ENCODE measurements at regions not wholly inside any gene's neighbourhood (a gene's known extent, or its start where the extent isn't known, plus 50 kb on each side); places are given as distances from the start of the nearest gene placed in this dataset.

DNA sequence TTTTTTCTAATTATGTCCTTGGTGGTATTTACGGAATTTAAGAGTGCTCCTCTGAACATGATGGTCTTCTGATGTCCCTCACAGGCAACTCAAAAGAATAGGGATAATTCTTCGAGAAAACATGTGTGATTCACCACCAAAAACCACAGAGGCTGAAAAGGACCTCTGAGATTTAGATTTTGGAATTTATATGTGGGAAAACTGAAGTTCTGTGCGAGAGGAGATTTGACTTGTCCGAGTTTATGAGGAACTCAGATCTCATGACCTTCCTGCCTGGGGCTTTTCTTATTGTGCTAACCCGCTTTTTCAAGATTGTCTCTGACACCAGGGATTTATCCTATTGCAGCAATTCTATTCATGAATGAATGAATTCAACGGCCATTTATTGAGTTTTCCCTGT lies 142.4 kb downstream of the FAM43A start:
- no peak overlapping the region for H3K27ac ChIP-seq (ENCODE audit: extremely low read depth, low read depth, low read length)
- POLR2A ChIA-PET = no interaction called here
- H3K4me3 ChIP-seq (ENCODE audit: low read depth, low read length) = no peak overlapping the region
- no peaks in the 10 kb centered on the region for H3K4me1 ChIP-seq (ENCODE audit: control insufficient read depth, insufficient read depth, low read length)
- H3K9me3 ChIP-seq (ENCODE audit: control insufficient read depth, insufficient read depth, low read depth, low read length) = no peaks in the 10 kb centered on the region
- no peaks in the 10 kb centered on the region for H3K36me3 ChIP-seq (ENCODE audit: control insufficient read depth in 2 of 2, insufficient read depth in 1 of 2, low read length in 2 of 2)
- CTCF ChIA-PET = no interaction called here
- no peak for TF ChIP-seq ZFP41 (tag by site-specific recombination; IDR thresholded peaks at IDR 0.05; ENCODE audit: borderline replicate concordance)
- TF ChIP-seq ZNF555 (tag by site-specific recombination; conservative IDR thresholded peaks at IDR 0.05) = no peak
- TF ChIP-seq ZBTB1 (tag by site-specific recombination; IDR thresholded peaks at IDR 0.05) = no peak
- no peak for TF ChIP-seq SP2 (tag by site-specific recombination; IDR thresholded peaks at IDR 0.05)
- TF ChIP-seq ZNF140 (tag by site-specific recombination; IDR thresholded peaks at IDR 0.05) = no peak

DNA sequence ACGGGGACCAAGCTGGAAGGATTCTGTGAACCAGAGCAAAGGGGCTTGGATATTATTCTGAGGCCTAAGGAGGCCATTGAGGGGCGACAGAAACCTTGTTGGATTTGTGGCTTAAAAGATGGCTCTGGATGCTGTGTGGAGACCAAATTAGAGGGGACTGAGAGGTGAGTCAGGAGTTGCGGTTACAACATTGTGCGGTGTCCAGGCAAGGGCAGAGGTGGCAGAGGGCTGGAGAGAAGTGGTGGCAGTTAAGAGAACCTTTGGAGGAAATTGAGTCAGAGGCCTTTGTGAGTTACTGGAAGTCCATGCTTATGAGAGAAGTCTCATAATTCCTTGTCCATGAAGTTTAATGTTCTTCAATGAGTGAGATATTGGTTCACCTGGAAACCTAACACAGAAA lies 143.2 kb downstream of the FAM43A start:
- ChIA-PET POLR2A (no interaction called here), CTCF (no interaction called here)
- no peaks in the 10 kb centered on the region for H3K36me3 ChIP-seq (ENCODE audit: control insufficient read depth in 2 of 2, insufficient read depth in 1 of 2, low read length in 2 of 2)
- TF ChIP-seq ZNF585B (tag by site-specific recombination; IDR thresholded peaks at IDR 0.05) (no peak), ZNF747 (tag by site-specific recombination; IDR thresholded peaks at IDR 0.05) (no peak), OVOL3 (tag by site-specific recombination; IDR thresholded peaks at IDR 0.05) (no peak), ZNF16 (tag by site-specific recombination; IDR thresholded peaks at IDR 0.05; ENCODE audit: low read depth) (no peak), ZBTB20 (tag by site-specific recombination; IDR thresholded peaks at IDR 0.05) (no peak), ZNF571 (tag by site-specific recombination; IDR thresholded peaks at IDR 0.05) (no peak), ZBTB8A (tag by site-specific recombination; IDR thresholded peaks at IDR 0.05) (no peak), ZNF433 (tag by site-specific recombination; IDR thresholded peaks at IDR 0.05; ENCODE audit: low read depth) (no peak), ZIC2 (tag by site-specific recombination; IDR thresholded peaks at IDR 0.05) (no peak), GLIS2 (tag by site-specific recombination; IDR thresholded peaks at IDR 0.05) (no peak), ZNF214 (tag by site-specific recombination; IDR thresholded peaks at IDR 0.05; ENCODE audit: borderline replicate concordance) (no peak), ZNF768 (tag by site-specific recombination; IDR thresholded peaks at IDR 0.05) (no peak), ZNF596 (tag by site-specific recombination; IDR thresholded peaks at IDR 0.05) (no peak)
- TF ChIP-seq, protein P1, sequence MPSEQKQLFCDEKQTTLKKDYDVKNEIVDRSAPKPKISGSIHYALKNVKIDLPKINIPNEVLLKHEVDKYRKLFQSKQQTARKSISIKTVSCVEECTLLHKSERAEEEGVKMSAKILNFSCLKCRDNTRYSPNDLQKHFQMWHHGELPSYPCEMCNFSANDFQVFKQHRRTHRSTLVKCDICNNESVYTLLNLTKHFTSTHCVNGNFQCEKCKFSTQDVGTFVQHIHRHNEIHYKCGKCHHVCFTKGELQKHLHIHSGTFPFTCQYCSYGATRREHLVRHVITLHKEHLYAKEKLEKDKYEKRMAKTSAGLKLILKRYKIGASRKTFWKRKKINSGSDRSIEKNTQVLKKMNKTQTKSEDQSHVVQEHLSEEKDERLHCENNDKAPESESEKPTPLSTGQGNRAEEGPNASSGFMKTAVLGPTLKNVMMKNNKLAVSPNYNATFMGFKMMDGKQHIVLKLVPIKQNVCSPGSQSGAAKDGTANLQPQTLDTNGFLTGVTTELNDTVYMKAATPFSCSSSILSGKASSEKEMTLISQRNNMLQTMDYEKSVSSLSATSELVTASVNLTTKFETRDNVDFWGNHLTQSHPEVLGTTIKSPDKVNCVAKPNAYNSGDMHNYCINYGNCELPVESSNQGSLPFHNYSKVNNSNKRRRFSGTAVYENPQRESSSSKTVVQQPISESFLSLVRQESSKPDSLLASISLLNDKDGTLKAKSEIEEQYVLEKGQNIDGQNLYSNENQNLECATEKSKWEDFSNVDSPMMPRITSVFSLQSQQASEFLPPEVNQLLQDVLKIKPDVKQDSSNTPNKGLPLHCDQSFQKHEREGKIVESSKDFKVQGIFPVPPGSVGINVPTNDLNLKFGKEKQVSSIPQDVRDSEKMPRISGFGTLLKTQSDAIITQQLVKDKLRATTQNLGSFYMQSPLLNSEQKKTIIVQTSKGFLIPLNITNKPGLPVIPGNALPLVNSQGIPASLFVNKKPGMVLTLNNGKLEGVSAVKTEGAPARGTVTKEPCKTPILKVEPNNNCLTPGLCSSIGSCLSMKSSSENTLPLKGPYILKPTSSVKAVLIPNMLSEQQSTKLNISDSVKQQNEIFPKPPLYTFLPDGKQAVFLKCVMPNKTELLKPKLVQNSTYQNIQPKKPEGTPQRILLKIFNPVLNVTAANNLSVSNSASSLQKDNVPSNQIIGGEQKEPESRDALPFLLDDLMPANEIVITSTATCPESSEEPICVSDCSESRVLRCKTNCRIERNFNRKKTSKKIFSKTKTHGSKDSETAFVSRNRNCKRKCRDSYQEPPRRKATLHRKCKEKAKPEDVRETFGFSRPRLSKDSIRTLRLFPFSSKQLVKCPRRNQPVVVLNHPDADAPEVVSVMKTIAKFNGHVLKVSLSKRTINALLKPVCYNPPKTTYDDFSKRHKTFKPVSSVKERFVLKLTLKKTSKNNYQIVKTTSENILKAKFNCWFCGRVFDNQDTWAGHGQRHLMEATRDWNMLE (tag by site-specific recombination; conservative IDR thresholded peaks at IDR 0.05; ENCODE audit: low read depth) = no peak
- H3K4me1 ChIP-seq (ENCODE audit: control insufficient read depth, insufficient read depth, low read length) = no peaks in the 10 kb centered on the region
- no peaks in the 10 kb centered on the region for H3K9me3 ChIP-seq (ENCODE audit: control insufficient read depth, insufficient read depth, low read depth, low read length)
- no peak overlapping the region for H3K27ac ChIP-seq (ENCODE audit: extremely low read depth, low read depth, low read length)
- H3K4me3 ChIP-seq (ENCODE audit: low read depth, low read length) = no peak overlapping the region

DNA sequence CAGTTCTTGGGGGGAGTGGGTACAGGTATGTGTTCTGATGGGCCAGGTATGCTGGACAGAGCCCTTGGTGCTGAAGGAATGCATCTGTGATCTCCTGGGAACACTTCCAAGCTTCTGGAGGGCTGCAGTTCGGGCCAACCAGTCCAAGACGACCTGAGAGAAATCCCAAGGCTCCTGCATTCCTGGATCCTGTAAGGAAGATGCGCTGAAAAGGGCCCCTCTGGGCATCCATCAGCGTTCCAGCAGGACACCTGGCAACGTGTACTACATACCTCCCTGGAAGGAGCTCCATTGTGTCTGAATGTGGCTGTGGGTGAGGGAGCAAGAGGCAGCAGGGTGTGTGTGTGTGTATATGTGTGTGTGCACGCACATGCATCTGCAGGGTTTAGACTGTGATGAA lies 144.7 kb downstream of the FAM43A start:
- no peaks in the 10 kb centered on the region for H3K36me3 ChIP-seq (ENCODE audit: control insufficient read depth in 2 of 2, insufficient read depth in 1 of 2, low read length in 2 of 2)
- no peaks in the 10 kb centered on the region for H3K4me1 ChIP-seq (ENCODE audit: control insufficient read depth, insufficient read depth, low read length)
- ChIA-PET CTCF (no interaction called here), POLR2A (no interaction called here)
- no peak overlapping the region for H3K4me3 ChIP-seq (ENCODE audit: low read depth, low read length)
- no peaks in the 10 kb centered on the region for H3K9me3 ChIP-seq (ENCODE audit: control insufficient read depth, insufficient read depth, low read depth, low read length)
- no peak overlapping the region for H3K27ac ChIP-seq (ENCODE audit: extremely low read depth, low read depth, low read length)
- TF ChIP-seq ZNF610 (tag by site-specific recombination; IDR thresholded peaks at IDR 0.05; ENCODE audit: borderline replicate concordance) (no peak), ZNF426 (tag by site-specific recombination; IDR thresholded peaks at IDR 0.05) (no peak), BCL11A (tag by site-specific recombination; IDR thresholded peaks at IDR 0.05; ENCODE audit: low read depth) (no peak), SP2 (tag by site-specific recombination; IDR thresholded peaks at IDR 0.05) (no peak), ZNF394 (tag by site-specific recombination; IDR thresholded peaks at IDR 0.05; ENCODE audit: borderline replicate concordance) (no peak), ZNF24 (tag by site-specific recombination; IDR thresholded peaks at IDR 0.05) (no peak)
- TF ChIP-seq, protein P2, sequence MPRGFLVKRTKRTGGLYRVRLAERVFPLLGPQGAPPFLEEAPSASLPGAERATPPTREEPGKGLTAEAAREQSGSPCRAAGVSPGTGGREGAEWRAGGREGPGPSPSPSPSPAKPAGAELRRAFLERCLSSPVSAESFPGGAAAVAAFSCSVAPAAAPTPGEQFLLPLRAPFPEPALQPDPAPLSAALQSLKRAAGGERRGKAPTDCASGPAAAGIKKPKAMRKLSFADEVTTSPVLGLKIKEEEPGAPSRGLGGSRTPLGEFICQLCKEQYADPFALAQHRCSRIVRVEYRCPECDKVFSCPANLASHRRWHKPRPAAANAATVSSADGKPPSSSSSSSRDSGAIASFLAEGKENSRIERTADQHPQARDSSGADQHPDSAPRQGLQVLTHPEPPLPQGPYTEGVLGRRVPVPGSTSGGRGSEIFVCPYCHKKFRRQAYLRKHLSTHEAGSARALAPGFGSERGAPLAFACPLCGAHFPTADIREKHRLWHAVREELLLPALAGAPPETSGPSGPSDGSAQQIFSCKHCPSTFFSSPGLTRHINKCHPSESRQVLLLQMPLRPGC (tag by site-specific recombination; IDR thresholded peaks at IDR 0.05) = no peak
- TF ChIP-seq, protein P3, sequence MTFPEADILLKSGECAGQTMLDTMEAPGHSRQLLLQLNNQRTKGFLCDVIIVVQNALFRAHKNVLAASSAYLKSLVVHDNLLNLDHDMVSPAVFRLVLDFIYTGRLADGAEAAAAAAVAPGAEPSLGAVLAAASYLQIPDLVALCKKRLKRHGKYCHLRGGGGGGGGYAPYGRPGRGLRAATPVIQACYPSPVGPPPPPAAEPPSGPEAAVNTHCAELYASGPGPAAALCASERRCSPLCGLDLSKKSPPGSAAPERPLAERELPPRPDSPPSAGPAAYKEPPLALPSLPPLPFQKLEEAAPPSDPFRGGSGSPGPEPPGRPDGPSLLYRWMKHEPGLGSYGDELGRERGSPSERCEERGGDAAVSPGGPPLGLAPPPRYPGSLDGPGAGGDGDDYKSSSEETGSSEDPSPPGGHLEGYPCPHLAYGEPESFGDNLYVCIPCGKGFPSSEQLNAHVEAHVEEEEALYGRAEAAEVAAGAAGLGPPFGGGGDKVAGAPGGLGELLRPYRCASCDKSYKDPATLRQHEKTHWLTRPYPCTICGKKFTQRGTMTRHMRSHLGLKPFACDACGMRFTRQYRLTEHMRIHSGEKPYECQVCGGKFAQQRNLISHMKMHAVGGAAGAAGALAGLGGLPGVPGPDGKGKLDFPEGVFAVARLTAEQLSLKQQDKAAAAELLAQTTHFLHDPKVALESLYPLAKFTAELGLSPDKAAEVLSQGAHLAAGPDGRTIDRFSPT (tag by site-specific recombination; IDR thresholded peaks at IDR 0.05) = no peak
